ENCODE measurements at regions not wholly inside any gene's neighbourhood (a gene's known extent, or its start where the extent isn't known, plus 50 kb on each side); places are given as distances from the start of the nearest gene placed in this dataset.

- TF ChIP-seq ZBTB4 (CRISPR knock-in tag; IDR thresholded peaks at IDR 0.05), result no peak
- TF ChIP-seq BCL3 (IDR thresholded peaks at IDR 0.05; ENCODE audit: borderline replicate concordance, insufficient read depth, low read depth, low read length, poor library complexity, severe bottlenecking), result no peak
- TF ChIP-seq CHD2 (IDR thresholded peaks at IDR 0.05; ENCODE audit: borderline replicate concordance, low read depth, low read length), result no peak
- TF ChIP-seq PML (IDR thresholded peaks at IDR 0.05; ENCODE audit: low read length), result no peak
- TF ChIP-seq ZNF207 (IDR thresholded peaks at IDR 0.05; ENCODE audit: borderline replicate concordance), result no peak
- TF ChIP-seq SRF (IDR thresholded peaks at IDR 0.05; ENCODE audit: low read depth in 2 of 2, low read length in 2 of 2), result no peak
- no peak for TF ChIP-seq FOS (IDR thresholded peaks at IDR 0.05; ENCODE audit: borderline replicate concordance, extremely low read depth, insufficient read length)
- TF ChIP-seq CBFB (IDR thresholded peaks at IDR 0.05; ENCODE audit: low read depth), result no peak
- no peak for TF ChIP-seq HDAC6 (IDR thresholded peaks at IDR 0.05; ENCODE audit: unreplicated experiment)
Observed at GRCh38 chr6:16844183-16844582, 82.9 kb upstream of the ATXN1 start (continued).

GRCh38 chr6:16842676-16843075, 81.4 kb upstream of the ATXN1 start:
- ChIA-PET POLR2A (interaction anchor here (0.5 kb wide), 1 partner anchor 1578 kb away, joined by 3 read pairs; no protein-coding TSS in a partner anchor), SMC1A (ENCODE audit: uncharacterized antibody, unreplicated experiment) (no interaction called here), CTCF (no interaction called here), RAD21 (ENCODE audit: unreplicated experiment) (no interaction called here)
- no peaks in the 10 kb centered on the region for H3K27me3 ChIP-seq (replicated peaks in 1 of 2; ENCODE audit: control insufficient read depth in 2 of 2, insufficient read depth in 2 of 2, low read length in 1 of 2)
- no peaks in the 10 kb centered on the region for H3K36me3 ChIP-seq (ENCODE audit: control insufficient read depth in 2 of 2, insufficient read depth in 2 of 2, low read length in 1 of 2)
- H4K20me1 ChIP-seq (ENCODE audit: control insufficient read depth, insufficient read depth), result no peaks in the 10 kb centered on the region
- no peak for FAIRE-seq
- H3K4me3 ChIP-seq, result no peak overlapping the region
- no peaks in the 10 kb centered on the region; the same call in 2 of the 3 replicates for H3K9me3 ChIP-seq (replicated peaks; ENCODE audit: control insufficient read depth, insufficient read depth, low read length)
- no peak for ATAC-seq
- DNase-seq (ENCODE audit: low read depth, low spot score), result no peak
- H3K9ac ChIP-seq (ENCODE audit: control insufficient read depth, insufficient read depth, low read length), result no peak overlapping the region
- in situ Hi-C loops (cut with MboI) (no loop called here), intact Hi-C loops (cut with micrococcal nuclease; ENCODE audit: unreplicated experiment) (no loop called here)
- no TSS peak for BruUV-seq (replicated peaks)
- H3K27ac ChIP-seq (ENCODE audit: control insufficient read depth, insufficient read depth), result no peak overlapping the region
- H3K79me2 ChIP-seq (ENCODE audit: control insufficient read depth, insufficient read depth, low read length), result no peaks in the 10 kb centered on the region
- WGBS (ENCODE audit: insufficient coverage, insufficient replicate concordance, low lambda C conversion rate, missing lambda C conversion rate), result 71% methylated on average over 4 of the region's 4 CpGs
- H3K4me1 ChIP-seq (ENCODE audit: control insufficient read depth, insufficient read depth, low read length), result peaks cover 19% of the 10 kb centered on the region
- H2AFZ ChIP-seq (ENCODE audit: control insufficient read depth, low read depth, low read length), result no peak overlapping the region
- H3K4me2 ChIP-seq (ENCODE audit: control insufficient read depth, insufficient read depth), result no peak overlapping the region
- TF ChIP-seq POLR2AphosphoS5 (IDR thresholded peaks at IDR 0.05; ENCODE audit: low read length) (no peak), KDM1A (IDR thresholded peaks at IDR 0.05; ENCODE audit: borderline replicate concordance) (no peak), BCL11A (IDR thresholded peaks at IDR 0.05; ENCODE audit: low read depth, low read length) (no peak), HDAC6 (IDR thresholded peaks at IDR 0.05; ENCODE audit: unreplicated experiment) (no peak), POU2F2 (IDR thresholded peaks at IDR 0.05; ENCODE audit: borderline replicate concordance, low read depth, low read length) (no peak), JUND (IDR thresholded peaks at IDR 0.05; ENCODE audit: low read depth, low read length) (no peak), RCOR1 (conservative IDR thresholded peaks at IDR 0.05; ENCODE audit: low read depth, low read length) (no peak), POLR2A (IDR thresholded peaks at IDR 0.05; ENCODE audit: low read depth, low read length) (no peak), HCFC1 (IDR thresholded peaks at IDR 0.05; ENCODE audit: low read length) (no peak), HSF1 (IDR thresholded peaks at IDR 0.05; ENCODE audit: low read depth, low read length) (no peak), MEF2A (IDR thresholded peaks at IDR 0.05; ENCODE audit: insufficient read depth, low read depth, low read length) (no peak)
